ENCODE measurements at regions not wholly inside any gene's neighbourhood (a gene's known extent, or its start where the extent isn't known, plus 50 kb on each side); places are given as distances from the start of the nearest gene placed in this dataset.

GRCh38 chr16:54211203-54211602 lies 75.4 kb downstream of the IRX3 start:
- TF ChIP-seq CTCF (conservative IDR thresholded peaks at IDR 0.05) (no peak), EZH2 (IDR thresholded peaks at IDR 0.05; ENCODE audit: low read depth) (no peak)

Data from PC-9 (cell line).